H9 (cell line): ENCODE measurements at regions not wholly inside any gene's neighbourhood (a gene's known extent, or its start where the extent isn't known, plus 50 kb on each side); places are given as distances from the start of the nearest gene placed in this dataset.

Experiments
- DNase-seq: peaks from one replicate; pipeline ENCODE4 v3.0.0-alpha.2; 2017
- H2AFZ ChIP-seq: one replicate; pipeline ENCODE4 v1.6.1; 2013; ENCODE audit warnings: mild to moderate bottlenecking, low read length, control low read depth, moderate library complexity
- H2AK5ac ChIP-seq: 2 replicates; pipeline ENCODE4 v1.6.1; 2013; ENCODE audit warnings: low read length, control low read depth, mixed read lengths; ENCODE audit not compliant: insufficient read length
- H2BK120ac ChIP-seq: one replicate; pipeline ENCODE4 v1.6.1; 2013; ENCODE audit warnings: low read depth, mild to moderate bottlenecking, low read length, control low read depth, inconsistent platforms; ENCODE audit not compliant: poor library complexity, severe bottlenecking
- H2BK12ac ChIP-seq: 2 replicates; pipeline ENCODE4 v1.6.1; 2013; ENCODE audit warnings: low read length, control low read depth, mixed read lengths, low read depth; ENCODE audit not compliant: insufficient read length
- H2BK15ac ChIP-seq: 2 replicates; pipeline ENCODE4 v1.6.1; 2013; ENCODE audit warnings: low read depth, low read length, control low read depth
- H2BK20ac ChIP-seq: one replicate; pipeline ENCODE4 v1.6.1; 2013; ENCODE audit warnings: low read depth, mild to moderate bottlenecking, low read length, control low read depth, inconsistent platforms; ENCODE audit not compliant: poor library complexity, severe bottlenecking
- H2BK5ac ChIP-seq: 2 replicates; pipeline ENCODE4 v1.6.1; 2013; ENCODE audit warnings: low read length, control low read depth, mixed read lengths; ENCODE audit not compliant: insufficient read length
- H3K14ac ChIP-seq: 2 replicates; pipeline ENCODE4 v1.6.1; 2013; ENCODE audit warnings: low read length, control low read depth; ENCODE audit not compliant: insufficient read depth
- H3K18ac ChIP-seq: 2 replicates; pipeline ENCODE4 v1.6.1; 2013; ENCODE audit warnings: low read depth, mild to moderate bottlenecking, mixed read lengths, low read length, control low read depth; ENCODE audit not compliant: insufficient read length
- H3K23ac ChIP-seq: 2 replicates; pipeline ENCODE4 v1.6.1; 2013; ENCODE audit warnings: low read length, control low read depth, mixed read lengths, low read depth; ENCODE audit not compliant: insufficient read length
- H3K23me2 ChIP-seq: 2 replicates; pipeline ENCODE4 v1.6.1; 2013; ENCODE audit warnings: low read depth, mild to moderate bottlenecking, mixed read lengths, low read length, control low read depth; ENCODE audit not compliant: insufficient read length, poor library complexity, severe bottlenecking
- H3K27ac ChIP-seq: 2 replicates; pipeline ENCODE4 v1.5.1; 2013; ENCODE audit warnings: low read length, control low read depth, mixed read lengths, low read depth; ENCODE audit not compliant: insufficient read length
- H3K27me3 ChIP-seq: 2 replicates; pipeline ENCODE4 v1.6.1; 2013; ENCODE audit warnings: low read length, control low read depth, inconsistent platforms; ENCODE audit not compliant: insufficient read depth
- H3K4ac ChIP-seq: 2 replicates; pipeline ENCODE4 v1.6.1; 2013; ENCODE audit warnings: low read depth, mild to moderate bottlenecking, control low read depth, inconsistent platforms, low read length, moderate library complexity
- H3K4me1 ChIP-seq: 2 replicates; pipeline ENCODE4 v1.6.1; 2013; ENCODE audit warnings: low read length, control low read depth, inconsistent platforms; ENCODE audit not compliant: insufficient read depth
- H3K4me2 ChIP-seq: 2 replicates; pipeline ENCODE4 v1.6.1; 2013; ENCODE audit warnings: low read length, control low read depth, mixed read lengths; ENCODE audit not compliant: insufficient read length, insufficient read depth
- H3K56ac ChIP-seq: 2 replicates; pipeline ENCODE4 v1.6.1; 2013; ENCODE audit warnings: low read depth, mild to moderate bottlenecking, mixed read lengths, low read length, control low read depth; ENCODE audit not compliant: insufficient read length
- H3K79me1 ChIP-seq: 2 replicates; pipeline ENCODE4 v1.6.1; 2013; ENCODE audit warnings: low read depth, mild to moderate bottlenecking, moderate library complexity, low read length, control low read depth, inconsistent platforms; ENCODE audit not compliant: insufficient read depth, poor library complexity, severe bottlenecking
- H3K79me2 ChIP-seq: 2 replicates; pipeline ENCODE4 v1.6.1; 2013; ENCODE audit warnings: low read length, control low read depth, inconsistent platforms; ENCODE audit not compliant: insufficient read depth
- H3K9ac ChIP-seq: 2 replicates; pipeline ENCODE4 v1.6.1; 2013; ENCODE audit warnings: low read length, control low read depth, mixed read lengths; ENCODE audit not compliant: insufficient read length; ENCODE audit errors: extremely low read depth
- H3K9me3 ChIP-seq: one replicate; pipeline ENCODE4 v1.6.1; 2013; ENCODE audit warnings: low read depth, low read length, inconsistent platforms; ENCODE audit not compliant: control insufficient read depth
- H3T11ph ChIP-seq: one replicate; pipeline ENCODE4 v1.6.1; 2013; ENCODE audit warnings: mild to moderate bottlenecking, low read length, control low read depth, inconsistent platforms
- H4K20me1 ChIP-seq: one replicate; pipeline ENCODE4 v1.6.1; 2013; ENCODE audit not compliant: control insufficient read depth, insufficient read length, insufficient read depth
- H4K5ac ChIP-seq: 2 replicates; pipeline ENCODE4 v1.6.1; 2013; ENCODE audit warnings: low read depth, mild to moderate bottlenecking, mixed read lengths, low read length, control low read depth; ENCODE audit not compliant: insufficient read length
- H4K8ac ChIP-seq: replicated peaks from 2 replicates; pipeline ENCODE4 v1.6.1; 2013; ENCODE audit warnings: low read length, control low read depth, mixed read lengths, low read depth; ENCODE audit not compliant: insufficient read length
- H4K91ac ChIP-seq: 2 replicates; pipeline ENCODE4 v1.6.1; 2013; ENCODE audit warnings: low read depth, mild to moderate bottlenecking, moderate library complexity, mixed read lengths, low read length, control low read depth; ENCODE audit not compliant: insufficient read length
- H3K27ac Mint-ChIP-seq, 3 experiments: 2 replicates in 2 of 3; 3 replicates in 1 of 3; pipeline ENCODE4 v1.8.0; 2020 to 2021; ENCODE audit warnings: mixed read lengths in 3 of 3, mild to moderate bottlenecking in 1 of 3, moderate library complexity in 1 of 3
- H3K27me3 Mint-ChIP-seq: 2 replicates; pipeline ENCODE4 v1.8.0; 2021; ENCODE audit warnings: low read depth, mild to moderate bottlenecking, moderate library complexity, mixed read lengths
- H3K36me3 Mint-ChIP-seq, 3 experiments: 2 replicates in 2 of 3; 3 replicates in 1 of 3; pipeline ENCODE4 v1.8.0; 2020 to 2021; ENCODE audit warnings: low read depth in 3 of 3, mixed read lengths in 3 of 3; ENCODE audit not compliant: insufficient read depth in 1 of 3
- H3K4me1 Mint-ChIP-seq, 2 experiments: 2 replicates each; pipeline ENCODE4 v1.8.0; 2020; ENCODE audit warnings: mixed read lengths in 2 of 2
- H3K4me3 Mint-ChIP-seq, 2 experiments: 2 replicates in 1 of 2; 3 replicates in 1 of 2; pipeline ENCODE4 v1.8.0; 2020 to 2021; ENCODE audit warnings: mild to moderate bottlenecking in 2 of 2, mixed read lengths in 2 of 2, moderate library complexity in 1 of 2
- H3K9me3 Mint-ChIP-seq, 2 experiments: 2 replicates in 1 of 2; 3 replicates in 1 of 2; pipeline ENCODE4 v1.8.0; 2020; ENCODE audit warnings: mild to moderate bottlenecking in 2 of 2, mixed read lengths in 2 of 2, moderate library complexity in 1 of 2
- CTCF ChIP-seq: fragments of 200-600 bp; sonication (generic); conservative IDR thresholded peaks from 3 replicates; pipeline ENCODE4 v1.8.0; 2021; ENCODE audit warnings: antibody characterized with exemption, mild to moderate bottlenecking
- WGBS: extraction: QIAGEN DNeasy Blood & Tissue Kit; methylation state at CpG from one replicate; pipeline ENCODE4 v1.1.7; 2013; ENCODE audit warnings: missing lambda C conversion rate, low lambda C conversion rate, mixed read lengths; ENCODE audit not compliant: insufficient read length; ENCODE audit errors: extremely low coverage; 5-methylcytosine and 5-hydroxymethylcytosine counted together

GRCh38 chr6:104109806-104110205, 749.9 kb downstream of the HACE1 start:
- no peak overlapping the region for H4K5ac ChIP-seq
- H3K4me1 Mint-ChIP-seq: no peaks in the 10 kb centered on the region
- H3K4me3 Mint-ChIP-seq: no peak overlapping the region
- no peak overlapping the region for H3K14ac ChIP-seq
- H4K8ac ChIP-seq: no peak overlapping the region
- no peak overlapping the region for H2BK12ac ChIP-seq
- no peak overlapping the region for H4K91ac ChIP-seq
- no peak overlapping the region for H3K23ac ChIP-seq
- H3K27me3 Mint-ChIP-seq: no peaks in the 10 kb centered on the region
- H3K4me2 ChIP-seq: no peak overlapping the region
- no peak overlapping the region for H2BK20ac ChIP-seq
- no peak overlapping the region for H2BK5ac ChIP-seq
- H3K4ac ChIP-seq: no peak overlapping the region
- WGBS: no CpG with 5 or more reads among the region's 2 CpGs
- no peak overlapping the region for H3K27ac ChIP-seq
- H3K56ac ChIP-seq: no peak overlapping the region
- H3T11ph ChIP-seq: no peak overlapping the region
- no peaks in the 10 kb centered on the region for H4K20me1 ChIP-seq
- no peak overlapping the region for H3K27ac Mint-ChIP-seq
- H3K9ac ChIP-seq: no peak overlapping the region
- H3K36me3 Mint-ChIP-seq: no peaks in the 10 kb centered on the region
- H3K9me3 ChIP-seq: no peaks in the 10 kb centered on the region
- H3K79me1 ChIP-seq: no peaks in the 10 kb centered on the region
- H2AK5ac ChIP-seq: no peak overlapping the region
- no peaks in the 10 kb centered on the region for H3K27me3 ChIP-seq
- no peak for TF ChIP-seq CTCF
- no peaks in the 10 kb centered on the region for H3K79me2 ChIP-seq
- H2BK15ac ChIP-seq: no peak overlapping the region
- no peak overlapping the region for H2AFZ ChIP-seq
- no peaks in the 10 kb centered on the region for H3K4me1 ChIP-seq
- H2BK120ac ChIP-seq: no peak overlapping the region
- no peak overlapping the region for H3K18ac ChIP-seq
- H3K23me2 ChIP-seq: no peaks in the 10 kb centered on the region
- DNase-seq: no peak
- no peaks in the 10 kb centered on the region for H3K9me3 Mint-ChIP-seq
